Liver (tissue), 8 donors: ENCODE measurements at regions not wholly inside any gene's neighbourhood (a gene's known extent, or its start where the extent isn't known, plus 50 kb on each side); places are given as distances from the start of the nearest gene placed in this dataset.

Source experiments
- DNase-seq: peaks from one replicate; pipeline ENCODE4 v3.0.0-alpha.2; 2017; ENCODE audit warnings: low spot score
- H3K27ac ChIP-seq, 2 donors: one replicate each; pipeline ENCODE4 v1.7.0; 2013; ENCODE audit warnings: inconsistent platforms in 2 of 2, low read length in 2 of 2, control low read depth in 1 of 2, low read depth in 1 of 2, mild to moderate bottlenecking in 1 of 2
- H3K27me3 ChIP-seq, 4 donors: one replicate each; pipeline versions ENCODE4 v1.6.1 to v1.7.0; 2013; ENCODE audit warnings: low read length in 3 of 4, inconsistent platforms in 1 of 4, mild to moderate bottlenecking in 1 of 4, moderate library complexity in 1 of 4; ENCODE audit not compliant: control insufficient read depth in 4 of 4, insufficient read depth in 4 of 4
- H3K36me3 ChIP-seq, 4 donors: one replicate each; pipeline versions ENCODE4 v1.6.1 to v1.7.0; 2013; ENCODE audit warnings: low read length in 3 of 4, mild to moderate bottlenecking in 3 of 4, low read depth in 1 of 4, moderate library complexity in 1 of 4; ENCODE audit not compliant: control insufficient read depth in 4 of 4, insufficient read depth in 3 of 4
- H3K4me1 ChIP-seq, 4 donors: one replicate each; pipeline versions ENCODE4 v1.6.1 to v1.7.0; 2013; ENCODE audit warnings: low read length in 3 of 4, mild to moderate bottlenecking in 3 of 4, moderate library complexity in 1 of 4; ENCODE audit not compliant: control insufficient read depth in 4 of 4, insufficient read depth in 4 of 4
- H3K4me3 ChIP-seq, 3 donors: one replicate each; pipeline versions ENCODE4 v1.6.1 to v1.7.0; 2013; ENCODE audit warnings: low read length in 3 of 3, control low read depth in 1 of 3, low read depth in 1 of 3, mild to moderate bottlenecking in 1 of 3
- H3K9ac ChIP-seq, 2 donors: one replicate each; pipeline ENCODE4 v1.7.0; 2013; ENCODE audit warnings: low read length in 2 of 2, mild to moderate bottlenecking in 2 of 2, moderate library complexity in 2 of 2, control low read depth in 1 of 2, low read depth in 1 of 2
- H3K9me3 ChIP-seq, 4 donors: one replicate each; pipeline versions ENCODE4 v1.6.1 to v1.7.0; 2013; ENCODE audit warnings: low read length in 3 of 4; ENCODE audit not compliant: control insufficient read depth in 4 of 4
- ATF3 ChIP-seq: IDR thresholded peaks from 2 replicates; pipeline ENCODE4 v1.6.1; 2016; ENCODE audit warnings: antibody characterized with exemption
- CTCF ChIP-seq: fragments of 150-350 bp; IDR thresholded peaks from 2 replicates; pipeline ENCODE4 v1.5.1; 2017; ENCODE audit warnings: improper control_type of control experiment, low read depth, low read length; ENCODE audit not compliant: missing input control
- EGR1 ChIP-seq, 2 donors: IDR thresholded peaks; 2 replicates each; pipeline ENCODE4 v1.6.1; 2016 to 2018; ENCODE audit warnings: antibody characterized with exemption in 2 of 2, low read depth in 2 of 2
- FOXA1 ChIP-seq: IDR thresholded peaks from 2 replicates; pipeline ENCODE4 v1.6.1; 2016; ENCODE audit warnings: antibody characterized with exemption
- FOXA2 ChIP-seq: IDR thresholded peaks from 2 replicates; pipeline ENCODE4 v1.6.1; 2016; ENCODE audit warnings: antibody characterized with exemption
- GABPA ChIP-seq, 2 donors: IDR thresholded peaks in 1 of 2; conservative IDR thresholded peaks in 1 of 2; 2 replicates each; pipeline ENCODE4 v1.6.1; 2016; ENCODE audit warnings: antibody characterized with exemption in 2 of 2, mild to moderate bottlenecking in 1 of 2, moderate library complexity in 1 of 2
- HNF4G ChIP-seq: IDR thresholded peaks from 2 replicates; pipeline ENCODE4 v1.6.1; 2016; ENCODE audit warnings: antibody characterized with exemption
- MAX ChIP-seq: IDR thresholded peaks from 2 replicates; pipeline ENCODE4 v1.6.1; 2016; ENCODE audit warnings: antibody characterized with exemption
- NR2F2 ChIP-seq: IDR thresholded peaks from 2 replicates; pipeline ENCODE4 v1.6.1; 2016; ENCODE audit warnings: antibody characterized with exemption
- RXRA ChIP-seq, 2 donors: IDR thresholded peaks; 2 replicates each; pipeline ENCODE4 v1.6.1; 2017 to 2018; ENCODE audit warnings: antibody characterized with exemption in 2 of 2, mild to moderate bottlenecking in 1 of 2
- SP1 ChIP-seq: IDR thresholded peaks from 2 replicates; pipeline ENCODE4 v1.6.1; 2018; ENCODE audit warnings: antibody characterized with exemption, mild to moderate bottlenecking
- TAF1 ChIP-seq: conservative IDR thresholded peaks from 2 replicates; pipeline ENCODE4 v1.6.1; 2016; ENCODE audit warnings: antibody characterized with exemption, mild to moderate bottlenecking
- WGBS: extraction: QIAGEN DNeasy Blood & Tissue Kit; methylation state at CpG from one replicate; pipeline ENCODE4 v1.1.7; 2013; 5-methylcytosine and 5-hydroxymethylcytosine counted together
- donor health status: healthy.
- donor health status: healthy.
- donor health status: healthy.
- donor health status: healthy.
- donor health status: healthy.

- Histone ChIP-seq H3K9me3 (peaks cover 0 to 3% (median 0%) of the 10 kb centered on the region in 4 donors), H3K4me3 (no peak overlapping the region), H3K27ac (no peak overlapping the region), H3K27me3 (no peaks in the 10 kb centered on the region), H3K36me3 (no peaks in the 10 kb centered on the region), H3K9ac (no peak overlapping the region), H3K4me1 (no peaks in the 10 kb centered on the region)
- WGBS = 38% methylated on average over 1 of the region's 1 CpG
- DNase-seq = no peak
- TF ChIP-seq TAF1 (no peak), RXRA (IDR thresholded peaks at IDR 0.05) (no peak), EGR1 (IDR thresholded peaks at IDR 0.05; ENCODE audit: low read depth in 2 of 2) (no peak), MAX (no peak), FOXA2 (no peak), CTCF (no peak), HNF4G (no peak)
These were observed 384.7 kb upstream of the LCORL start for GRCh38 chr4:18406264-18406663.

GRCh38 chr4:18405054-18405453 is 383.5 kb upstream of the LCORL start:
- Histone ChIP-seq H3K36me3 (no peaks in the 10 kb centered on the region), H3K27me3 (no peaks in the 10 kb centered on the region), H3K4me3 (no peak overlapping the region), H3K9me3 (peaks cover 0 to 3% (median 0%) of the 10 kb centered on the region in 4 donors), H3K9ac (no peak overlapping the region), H3K4me1 (no peaks in the 10 kb centered on the region), H3K27ac (no peak overlapping the region)
- TF ChIP-seq RXRA (IDR thresholded peaks at IDR 0.05) (no peak), MAX (no peak), CTCF (no peak), FOXA1 (no peak), SP1 (no peak), FOXA2 (no peak), NR2F2 (no peak), GABPA (IDR thresholded peaks at IDR 0.05 in 1 of 2, conservative IDR thresholded peaks at IDR 0.05 in 1 of 2) (no peak), TAF1 (no peak), ATF3 (no peak), EGR1 (IDR thresholded peaks at IDR 0.05; ENCODE audit: low read depth in 2 of 2) (no peak)
- DNase-seq = no peak
- WGBS = 67% methylated on average over 2 of the region's 2 CpGs

GRCh38 chr4:18404642-18405041 is 383.1 kb upstream of the LCORL start:
- no peaks in the 10 kb centered on the region for H3K36me3 ChIP-seq
- no peak overlapping the region for H3K4me3 ChIP-seq
- no peaks in the 10 kb centered on the region for H3K4me1 ChIP-seq
- H3K27me3 ChIP-seq = no peaks in the 10 kb centered on the region
- no peak overlapping the region for H3K27ac ChIP-seq
- no peak overlapping the region for H3K9ac ChIP-seq
- TF ChIP-seq ATF3 = no peak
- no peak for TF ChIP-seq MAX
- TF ChIP-seq HNF4G = no peak
- no peak for TF ChIP-seq EGR1 (IDR thresholded peaks at IDR 0.05; ENCODE audit: low read depth in 2 of 2)
- DNase-seq = no peak
- WGBS = 62% methylated on average over 2 of the region's 2 CpGs
- H3K9me3 ChIP-seq = peaks cover 0 to 3% (median 0%) of the 10 kb centered on the region in 4 donors
